GM12891 (cell line): ENCODE measurements at regions not wholly inside any gene's neighbourhood (a gene's known extent, or its start where the extent isn't known, plus 50 kb on each side); places are given as distances from the start of the nearest gene placed in this dataset.

ENCODE experiments used
- DNase-seq: peaks from one replicate; pipeline ENCODE4 v3.0.0; 2011; ENCODE audit warnings: low spot score; ENCODE audit not compliant: insufficient read length
- FAIRE-seq: peaks from 2 replicates; lab custom pipeline; 2011; peaks lifted over from hg19 to GRCh38; lab: Jason Lieb, UNC
- PAX5 ChIP-seq: IDR thresholded peaks from 2 replicates; pipeline ENCODE4 v1.6.1; 2011; ENCODE audit warnings: low read length, moderate library complexity, mild to moderate bottlenecking; ENCODE audit not compliant: insufficient read depth, severe bottlenecking
- POLR2A ChIP-seq: IDR thresholded peaks from 2 replicates; pipeline ENCODE4 v1.6.1; 2011; ENCODE audit warnings: low read depth, low read length, control low read depth
- POLR2AphosphoS5 ChIP-seq: IDR thresholded peaks from 2 replicates; pipeline ENCODE4 v1.6.1; 2011; ENCODE audit warnings: low read depth, low read length, control low read depth
- POU2F2 ChIP-seq: IDR thresholded peaks from 2 replicates; pipeline ENCODE4 v1.6.1; 2011; ENCODE audit warnings: low read depth, mild to moderate bottlenecking, control low read depth, low read length, moderate library complexity
- SPI1 ChIP-seq: IDR thresholded peaks from 2 replicates; pipeline ENCODE4 v1.6.1; 2011; ENCODE audit warnings: low read depth, low read length, control low read depth
- TAF1 ChIP-seq: IDR thresholded peaks from 2 replicates; pipeline ENCODE4 v1.6.1; 2011; ENCODE audit warnings: low read depth, low read length, control low read depth

DNA sequence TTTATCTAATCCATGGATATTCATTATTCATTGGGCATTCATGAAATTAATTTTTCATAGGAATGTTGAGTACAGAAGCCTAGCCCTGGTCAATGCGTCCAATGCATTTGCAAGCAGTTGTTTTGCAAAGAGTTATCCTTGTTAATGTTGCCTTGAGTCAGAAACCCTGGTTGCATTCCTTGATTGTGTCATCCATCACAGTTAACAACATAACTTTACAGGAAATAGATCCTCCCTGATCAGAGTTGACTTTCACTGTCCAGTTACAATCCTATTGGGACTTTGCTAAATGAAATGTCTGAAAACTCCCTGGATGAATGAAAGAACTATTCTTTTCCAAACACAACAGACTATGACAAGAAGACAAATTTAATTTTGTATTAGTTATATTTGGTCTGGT lies 924.3 kb upstream of the SLIT2 start:
- DNase-seq: no peak
- TF ChIP-seq POLR2AphosphoS5 (no peak), POU2F2 (no peak), TAF1 (no peak), SPI1 (no peak), PAX5 (no peak), POLR2A (no peak)
- no peak for FAIRE-seq

DNA sequence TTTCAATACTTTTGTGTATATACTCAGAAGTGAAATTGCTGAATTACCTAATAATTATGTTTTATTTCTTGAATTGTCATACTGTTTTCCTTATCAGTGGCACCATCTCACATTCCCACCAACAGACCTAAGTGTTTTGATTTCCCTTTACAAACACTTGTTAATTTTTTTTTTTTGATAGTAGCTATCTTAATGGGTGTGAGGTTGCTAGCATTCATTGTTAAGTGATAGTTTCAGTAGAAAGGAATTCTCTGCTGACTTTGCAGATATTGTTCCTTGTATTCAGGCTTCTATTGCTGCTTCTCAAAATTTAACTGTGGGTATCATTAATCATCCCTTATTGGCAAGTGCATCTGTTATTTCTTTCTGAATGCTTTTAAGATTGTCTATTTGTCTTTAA lies 927.5 kb upstream of the SLIT2 start:
- FAIRE-seq: no peak
- DNase-seq: no peak
- TF ChIP-seq POLR2A: no peak
- no peak for TF ChIP-seq POU2F2
- no peak for TF ChIP-seq SPI1
- TF ChIP-seq TAF1: no peak
- no peak for TF ChIP-seq POLR2AphosphoS5
- no peak for TF ChIP-seq PAX5

DNA sequence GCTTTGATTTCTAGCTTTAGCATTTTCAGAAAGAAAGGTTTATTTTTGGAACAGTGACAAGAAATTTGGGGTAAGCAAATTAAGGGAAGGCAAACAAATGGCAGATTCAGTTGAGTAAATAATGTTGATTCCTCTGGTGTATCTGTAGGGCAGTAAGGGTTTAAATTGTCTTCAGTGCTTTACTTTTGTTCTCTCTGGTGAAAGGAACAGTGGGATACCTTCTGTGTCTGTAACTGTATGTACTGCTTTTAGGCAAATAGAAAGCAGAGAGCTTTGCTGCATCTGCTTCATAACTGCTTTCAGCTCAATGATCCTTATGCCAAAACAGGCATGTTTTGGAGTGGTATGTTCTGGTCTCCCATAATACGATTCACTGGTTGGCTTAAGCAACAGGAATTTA lies 932.1 kb upstream of the SLIT2 start:
- no peak for TF ChIP-seq TAF1
- FAIRE-seq (no peak), DNase-seq (no peak)

DNA sequence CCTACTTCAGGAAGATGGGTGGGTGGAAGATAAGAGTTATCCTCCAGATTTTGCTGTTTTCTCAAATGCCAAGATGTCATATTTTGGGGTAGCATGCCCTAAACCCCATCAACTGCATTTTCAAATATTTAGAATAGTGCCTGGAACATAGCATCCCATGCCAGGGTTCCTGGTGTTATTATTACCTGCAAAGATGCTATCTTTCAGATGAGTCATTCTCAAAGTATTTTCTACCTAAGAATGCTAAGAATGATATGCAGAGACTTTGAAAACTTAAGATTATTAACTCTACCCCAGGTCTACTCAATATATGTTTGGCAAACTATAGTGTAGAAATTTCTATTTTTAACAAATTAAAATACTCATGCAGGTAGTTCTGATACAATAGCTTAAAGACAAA lies 934.3 kb upstream of the SLIT2 start:
- TF ChIP-seq POU2F2 (no peak), TAF1 (no peak), POLR2A (no peak), PAX5 (no peak), SPI1 (no peak)
- FAIRE-seq (no peak), DNase-seq (no peak)

DNA sequence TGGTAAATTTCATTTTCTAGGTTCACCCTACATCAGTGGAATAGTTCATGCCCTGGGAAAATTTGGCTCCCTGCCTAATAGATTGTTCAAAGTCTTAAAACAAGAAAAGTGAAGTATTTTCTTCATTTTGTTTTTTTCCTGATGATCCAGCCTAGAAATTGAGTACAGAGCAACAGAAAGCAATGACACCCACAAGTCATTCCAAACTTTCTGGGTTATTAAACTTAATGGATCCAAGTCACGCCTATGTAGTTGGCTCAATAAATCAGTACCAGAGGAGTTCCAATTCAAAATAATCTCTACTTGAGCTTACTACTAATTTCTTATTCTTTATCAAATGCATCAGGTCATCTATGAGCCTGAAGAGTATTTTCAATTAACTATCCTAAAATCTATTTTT lies 937.6 kb upstream of the SLIT2 start:
- no peak for DNase-seq
- no peak for TF ChIP-seq POU2F2
- TF ChIP-seq POLR2AphosphoS5: no peak
- TF ChIP-seq SPI1: no peak
- TF ChIP-seq TAF1: no peak
- TF ChIP-seq POLR2A: no peak
- no peak for TF ChIP-seq PAX5
- FAIRE-seq: no peak

DNA sequence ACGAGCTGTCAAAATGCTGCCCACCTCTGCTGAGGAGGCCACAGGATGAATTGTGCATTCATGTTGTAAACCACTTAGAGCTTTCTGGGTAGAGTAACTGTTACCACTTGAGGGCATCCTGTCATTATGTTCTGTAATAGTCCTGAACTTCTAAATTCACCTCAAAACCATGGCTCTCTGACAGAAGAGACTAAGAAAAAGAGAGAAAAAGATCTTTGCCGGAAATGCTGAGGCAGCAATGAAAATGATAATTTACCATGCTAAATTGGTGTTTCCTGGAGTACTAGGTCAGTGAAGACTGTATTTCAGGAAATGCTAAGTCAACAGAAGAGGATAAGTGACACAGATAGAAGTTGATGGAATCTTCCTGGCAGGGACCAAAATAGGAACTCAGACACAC lies 942.3 kb upstream of the SLIT2 start:
- TF ChIP-seq TAF1 (no peak), POLR2A (no peak)
- FAIRE-seq: no peak
- DNase-seq: no peak

DNA sequence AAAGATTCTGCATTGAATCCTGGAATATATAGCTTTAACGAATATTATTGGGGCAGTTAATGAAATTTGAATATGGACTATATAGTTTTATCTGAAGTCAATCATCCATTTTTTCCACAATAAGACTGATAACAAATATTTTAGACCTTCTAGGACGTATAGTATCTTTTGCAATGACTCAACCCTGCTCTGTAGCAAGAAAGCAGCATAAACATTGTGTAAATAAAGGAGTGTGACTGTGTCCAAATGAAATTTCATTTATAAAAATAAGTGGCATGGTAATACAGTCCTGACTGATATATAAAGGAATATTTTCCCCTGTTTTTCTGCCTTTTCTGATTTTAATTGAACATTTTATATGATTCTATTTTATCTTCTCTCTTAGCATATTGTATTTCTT lies 947.7 kb upstream of the SLIT2 start:
- no peak for FAIRE-seq
- DNase-seq: no peak
- no peak for TF ChIP-seq SPI1
- TF ChIP-seq POLR2AphosphoS5: no peak
- TF ChIP-seq POU2F2: no peak
- TF ChIP-seq POLR2A: no peak
- no peak for TF ChIP-seq TAF1
- TF ChIP-seq PAX5: no peak

DNA sequence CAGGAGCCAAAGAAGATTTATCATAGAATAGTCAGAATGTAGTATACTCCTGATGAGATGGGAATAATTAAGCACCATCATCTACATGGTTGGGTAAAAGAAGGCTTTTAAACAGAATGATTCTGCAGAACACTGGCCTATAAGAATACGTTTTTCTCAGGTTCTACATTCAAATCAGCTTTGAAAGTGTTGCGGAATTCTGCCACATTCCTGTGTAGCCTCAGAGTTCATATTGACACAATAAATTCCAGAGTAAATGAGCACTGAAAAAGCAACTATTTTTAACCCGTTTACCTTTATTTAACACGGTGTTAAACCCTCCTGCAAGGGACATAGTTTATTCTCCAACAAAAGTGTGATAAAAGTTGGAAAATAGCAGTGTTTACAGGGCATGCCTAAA lies 950.2 kb upstream of the SLIT2 start:
- DNase-seq (no peak), FAIRE-seq (no peak)
- TF ChIP-seq POLR2A (no peak), POU2F2 (no peak), SPI1 (no peak), TAF1 (no peak), POLR2AphosphoS5 (no peak), PAX5 (no peak)

DNA sequence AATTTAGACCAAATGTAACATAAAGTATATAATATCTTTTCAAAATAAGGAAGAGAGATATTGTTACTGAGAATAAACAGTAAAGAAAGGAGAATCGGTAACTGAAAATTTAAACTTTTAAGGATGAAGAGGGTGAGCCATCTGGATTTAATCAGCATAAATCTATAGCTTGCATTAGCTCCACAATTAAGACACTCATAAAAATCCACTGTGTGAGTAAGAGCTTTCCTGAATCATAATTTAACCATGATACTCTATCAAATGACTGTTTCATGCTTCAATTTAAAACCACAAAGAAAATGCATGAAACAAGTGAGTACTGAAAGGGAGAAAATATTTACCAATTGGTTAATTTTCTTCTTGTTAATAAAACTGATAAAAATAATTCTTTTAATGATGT lies 951.5 kb upstream of the SLIT2 start:
- DNase-seq (no peak), FAIRE-seq (no peak)
- TF ChIP-seq TAF1 (no peak), POLR2A (no peak)

DNA sequence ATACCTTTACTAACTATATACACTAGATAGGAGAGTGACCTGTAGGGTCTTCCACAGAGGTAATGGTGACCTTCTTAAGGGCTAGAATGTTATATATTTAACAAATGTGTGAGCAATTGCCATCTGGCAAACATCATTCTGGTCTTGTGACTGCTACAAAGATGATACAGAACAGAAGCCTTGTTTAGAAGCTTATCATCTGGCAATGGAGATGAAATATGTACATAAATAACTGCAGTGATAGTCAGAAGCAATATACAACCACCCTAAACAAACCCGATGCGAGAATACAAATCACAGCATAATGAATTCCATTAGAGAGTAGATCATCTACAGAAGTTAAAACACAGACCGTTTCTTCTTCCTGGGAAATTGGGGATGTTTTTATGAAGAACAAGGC lies 952.7 kb upstream of the SLIT2 start:
- FAIRE-seq (no peak), DNase-seq (no peak)
- no peak for TF ChIP-seq TAF1
- TF ChIP-seq SPI1: no peak
- no peak for TF ChIP-seq POLR2AphosphoS5
- no peak for TF ChIP-seq POLR2A
- no peak for TF ChIP-seq PAX5
- no peak for TF ChIP-seq POU2F2

DNA sequence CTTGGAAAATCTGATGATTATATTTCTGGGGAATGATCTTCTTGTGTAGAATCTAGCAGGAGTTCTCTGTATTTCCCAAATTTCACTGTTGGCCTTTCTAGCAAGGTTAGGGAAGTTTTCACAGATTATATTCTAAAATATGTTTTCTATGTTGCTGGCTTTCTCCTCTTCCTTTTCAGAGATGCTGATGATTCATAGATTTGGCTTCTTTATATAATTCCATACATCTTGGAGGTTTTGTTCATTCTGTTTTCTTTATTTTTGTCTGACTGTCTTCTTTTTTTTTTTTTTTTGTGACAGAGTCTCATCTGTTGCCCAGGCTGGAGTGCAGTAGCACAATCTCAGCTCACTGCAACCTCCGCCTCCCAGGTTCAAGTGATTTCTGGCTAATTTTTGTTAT lies 957.9 kb upstream of the SLIT2 start:
- no peak for TF ChIP-seq TAF1
- no peak for TF ChIP-seq POLR2AphosphoS5
- TF ChIP-seq PAX5: no peak
- TF ChIP-seq SPI1: no peak
- no peak for TF ChIP-seq POLR2A
- TF ChIP-seq POU2F2: no peak
- DNase-seq (no peak), FAIRE-seq (no peak)
